PC-9 (cell line): ENCODE measurements at regions not wholly inside any gene's neighbourhood (a gene's known extent, or its start where the extent isn't known, plus 50 kb on each side); places are given as distances from the start of the nearest gene placed in this dataset.

Source experiments
- BruUV-seq: library from RNA; stranded (reverse); fragments of 400-500 nt; replicated peaks from 2 replicates; lab custom pipeline; 2021; lab: Mats Ljungman, UMichigan
- CTCF ChIA-PET: fragments of 300-600 bp; sonication (Branson Sonifier 250); formaldehyde crosslinking; loops from one replicate; lab custom pipeline; 2022; ENCODE audit warnings: antibody characterized with exemption; lab: Charles Lee
- POLR2A ChIA-PET: fragments of 300-600 bp; sonication (Branson Sonifier 250); formaldehyde crosslinking; loops from one replicate; lab custom pipeline; 2022; ENCODE audit warnings: antibody characterized with exemption; ENCODE audit not compliant: unreplicated experiment; lab: Charles Lee
- DNase-seq, 2 experiments: peaks; one replicate each; pipeline versions ENCODE4 v3.0.0 to v3.0.0-alpha.2; 2015 to 2022; ENCODE audit warnings: mixed read lengths in 1 of 2
- H2AFZ ChIP-seq: fragments of 200-600 bp; sonication (generic); 2 replicates; pipeline ENCODE4 v1.8.1; 2017; ENCODE audit warnings: antibody characterized with exemption
- H3F3A ChIP-seq: fragments of 200-600 bp; sonication (generic); 2 replicates; pipeline ENCODE4 v1.8.1; 2017; ENCODE audit warnings: antibody characterized with exemption, mild to moderate bottlenecking, low read depth; ENCODE audit not compliant: insufficient read depth
- H3K27ac ChIP-seq: fragments of 200-600 bp; sonication (generic); 2 replicates; pipeline ENCODE4 v1.6.1; 2016; ENCODE audit warnings: mixed run types
- H3K27me3 ChIP-seq: fragments of 200-600 bp; sonication (generic); 2 replicates; pipeline ENCODE4 v1.6.1; 2016; ENCODE audit warnings: low read depth, mixed run types; ENCODE audit not compliant: insufficient read depth
- H3K36me3 ChIP-seq: fragments of 200-600 bp; sonication (generic); 2 replicates; pipeline ENCODE4 v1.6.1; 2016; ENCODE audit warnings: low read depth, mixed run types
- H3K4me1 ChIP-seq: fragments of 200-600 bp; sonication (generic); replicated peaks from 2 replicates; pipeline ENCODE4 v1.6.1; 2016; ENCODE audit warnings: mixed run types; ENCODE audit not compliant: insufficient read depth
- H3K4me2 ChIP-seq: fragments of 200-600 bp; sonication (generic); 2 replicates; pipeline ENCODE4 v1.6.1; 2017; ENCODE audit warnings: mixed run types
- H3K4me3 ChIP-seq: fragments of 200-600 bp; sonication (generic); 2 replicates; pipeline ENCODE4 v1.6.1; 2016; ENCODE audit warnings: mixed run types
- H3K79me2 ChIP-seq: fragments of 200-600 bp; sonication (generic); 2 replicates; pipeline ENCODE4 v1.6.1; 2017; ENCODE audit warnings: low read depth, mixed run types
- H3K9me2 ChIP-seq: fragments of 200-600 bp; sonication (generic); 2 replicates; pipeline ENCODE4 v1.8.1; 2017; ENCODE audit warnings: mild to moderate bottlenecking; ENCODE audit not compliant: insufficient read depth
- H3K9me3 ChIP-seq: fragments of 200-600 bp; sonication (generic); 2 replicates; pipeline ENCODE4 v1.8.1; 2016; ENCODE audit warnings: low read depth; ENCODE audit not compliant: insufficient read depth
- H4K20me1 ChIP-seq: fragments of 200-600 bp; sonication (generic); 2 replicates; pipeline ENCODE4 v1.8.1; 2017; ENCODE audit not compliant: insufficient read depth
- EZH2 ChIP-seq: fragments of 200-600 bp; sonication (generic); IDR thresholded peaks from 2 replicates; pipeline ENCODE4 v1.8.0; 2017; ENCODE audit warnings: antibody characterized with exemption, low read depth
- intact Hi-C: fragments of 100-400 bp; cut with micrococcal nuclease; formaldehyde crosslinking; loops from one replicate; pipeline ENCODE4 v1.10.0; 2022; ENCODE audit not compliant: unreplicated experiment
- TF ChIP-seq, protein P1 (sequence below): fragments of 200-600 bp; sonication (generic); conservative IDR thresholded peaks from 2 replicates; pipeline ENCODE4 v1.6.1; 2017; ENCODE audit warnings: mixed run types, antibody characterized with exemption, mild to moderate bottlenecking, moderate library complexity

- Histone ChIP-seq H4K20me1 (no peaks in the 10 kb centered on the region), H3K4me1 (no peaks in the 10 kb centered on the region), H3K4me3 (no peak overlapping the region), H3K36me3 (no peaks in the 10 kb centered on the region), H3K27me3 (no peaks in the 10 kb centered on the region), H2AFZ (no peak overlapping the region), H3K9me2 (no peaks in the 10 kb centered on the region), H3F3A (no peaks in the 10 kb centered on the region), H3K27ac (no peak overlapping the region), H3K79me2 (no peaks in the 10 kb centered on the region), H3K4me2 (no peak overlapping the region), H3K9me3 (no peaks in the 10 kb centered on the region)
- intact Hi-C loops, result no loop called here
- TF ChIP-seq, protein P1, sequence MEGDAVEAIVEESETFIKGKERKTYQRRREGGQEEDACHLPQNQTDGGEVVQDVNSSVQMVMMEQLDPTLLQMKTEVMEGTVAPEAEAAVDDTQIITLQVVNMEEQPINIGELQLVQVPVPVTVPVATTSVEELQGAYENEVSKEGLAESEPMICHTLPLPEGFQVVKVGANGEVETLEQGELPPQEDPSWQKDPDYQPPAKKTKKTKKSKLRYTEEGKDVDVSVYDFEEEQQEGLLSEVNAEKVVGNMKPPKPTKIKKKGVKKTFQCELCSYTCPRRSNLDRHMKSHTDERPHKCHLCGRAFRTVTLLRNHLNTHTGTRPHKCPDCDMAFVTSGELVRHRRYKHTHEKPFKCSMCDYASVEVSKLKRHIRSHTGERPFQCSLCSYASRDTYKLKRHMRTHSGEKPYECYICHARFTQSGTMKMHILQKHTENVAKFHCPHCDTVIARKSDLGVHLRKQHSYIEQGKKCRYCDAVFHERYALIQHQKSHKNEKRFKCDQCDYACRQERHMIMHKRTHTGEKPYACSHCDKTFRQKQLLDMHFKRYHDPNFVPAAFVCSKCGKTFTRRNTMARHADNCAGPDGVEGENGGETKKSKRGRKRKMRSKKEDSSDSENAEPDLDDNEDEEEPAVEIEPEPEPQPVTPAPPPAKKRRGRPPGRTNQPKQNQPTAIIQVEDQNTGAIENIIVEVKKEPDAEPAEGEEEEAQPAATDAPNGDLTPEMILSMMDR, result no peak
- no peak for TF ChIP-seq EZH2
- no TSS peak for BruUV-seq
- POLR2A ChIA-PET, result no interaction called here
- CTCF ChIA-PET, result no interaction called here
- DNase-seq, result no peak
Measured at GRCh38 chr13:63337041-63337440, 1921.4 kb upstream of the PCDH20 start.

GRCh38 chr13:63336549-63336948, 1920.9 kb upstream of the PCDH20 start:
- Histone ChIP-seq H2AFZ (no peak overlapping the region), H3F3A (no peaks in the 10 kb centered on the region), H3K4me3 (no peak overlapping the region), H3K79me2 (no peaks in the 10 kb centered on the region), H3K4me2 (no peak overlapping the region), H3K9me3 (no peaks in the 10 kb centered on the region), H3K4me1 (no peaks in the 10 kb centered on the region), H3K36me3 (no peaks in the 10 kb centered on the region), H3K9me2 (no peaks in the 10 kb centered on the region), H3K27me3 (no peaks in the 10 kb centered on the region), H3K27ac (no peak overlapping the region), H4K20me1 (no peaks in the 10 kb centered on the region)
- intact Hi-C loops, result no loop called here
- POLR2A ChIA-PET, result no interaction called here
- TF ChIP-seq EZH2, result no peak
- TF ChIP-seq, protein P1, result no peak
- DNase-seq, result no peak
- CTCF ChIA-PET, result no interaction called here
- no TSS peak for BruUV-seq

- no peak overlapping the region for H2AFZ ChIP-seq
- no peak overlapping the region for H3K4me3 ChIP-seq
- intact Hi-C loops, result no loop called here
- no TSS peak for BruUV-seq
- no peak overlapping the region for H3K4me2 ChIP-seq
- H3K27ac ChIP-seq, result no peak overlapping the region
- H4K20me1 ChIP-seq, result no peaks in the 10 kb centered on the region
- H3K36me3 ChIP-seq, result no peaks in the 10 kb centered on the region
- no peaks in the 10 kb centered on the region for H3K79me2 ChIP-seq
- H3F3A ChIP-seq, result no peaks in the 10 kb centered on the region
- TF ChIP-seq, protein P1, result no peak
- no peak for TF ChIP-seq EZH2
- no peaks in the 10 kb centered on the region for H3K9me3 ChIP-seq
- H3K9me2 ChIP-seq, result no peaks in the 10 kb centered on the region
- H3K4me1 ChIP-seq, result no peaks in the 10 kb centered on the region
- no peak for DNase-seq
- H3K27me3 ChIP-seq, result no peaks in the 10 kb centered on the region
- ChIA-PET CTCF (no interaction called here), POLR2A (no interaction called here)
Measured at GRCh38 chr13:63327584-63327983, 1911.9 kb upstream of the PCDH20 start.
